ENCODE measurements at regions not wholly inside any gene's neighbourhood (a gene's known extent, or its start where the extent isn't known, plus 50 kb on each side); places are given as distances from the start of the nearest gene placed in this dataset.

DNA sequence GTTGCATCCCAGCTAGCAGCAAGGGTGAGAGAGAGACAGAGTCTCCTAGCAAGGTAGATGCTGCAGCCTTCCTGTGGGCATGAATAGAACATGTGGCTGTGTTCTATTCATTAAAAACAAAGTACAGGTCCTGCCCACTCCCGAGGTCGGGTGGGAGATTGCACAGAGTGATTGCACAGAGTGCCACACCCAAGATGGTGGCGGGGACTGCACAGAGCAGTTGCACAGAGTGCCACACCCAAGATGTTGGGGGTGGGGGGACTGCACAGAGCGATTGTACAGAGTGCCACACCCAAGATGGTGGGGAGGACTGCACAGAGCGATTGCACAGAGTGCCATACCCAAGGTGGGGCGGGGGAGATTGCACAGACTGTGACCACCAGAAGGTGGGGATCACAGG is 410.8 kb upstream of the EEF2KMT start:
- POLR2A ChIA-PET (ENCODE audit: unreplicated experiment), result no interaction called here
- CTCF ChIA-PET, result no interaction called here
- H3K23ac ChIP-seq (ENCODE audit: low read depth, low read length), result no peak overlapping the region
- H3K18ac ChIP-seq (ENCODE audit: low read depth, low read length), result no peak overlapping the region
- H2AK9ac ChIP-seq (replicated peaks; ENCODE audit: low read depth, low read length, poor library complexity), result no peak overlapping the region
- no peaks in the 10 kb centered on the region for H3K9me1 ChIP-seq (ENCODE audit: insufficient read depth, low read length)
- no peak overlapping the region for H2AFZ ChIP-seq (replicated peaks; ENCODE audit: low read length, poor library complexity)
- H2BK15ac ChIP-seq (ENCODE audit: low read depth, low read length), result no peak overlapping the region
- TF ChIP-seq, protein P1, sequence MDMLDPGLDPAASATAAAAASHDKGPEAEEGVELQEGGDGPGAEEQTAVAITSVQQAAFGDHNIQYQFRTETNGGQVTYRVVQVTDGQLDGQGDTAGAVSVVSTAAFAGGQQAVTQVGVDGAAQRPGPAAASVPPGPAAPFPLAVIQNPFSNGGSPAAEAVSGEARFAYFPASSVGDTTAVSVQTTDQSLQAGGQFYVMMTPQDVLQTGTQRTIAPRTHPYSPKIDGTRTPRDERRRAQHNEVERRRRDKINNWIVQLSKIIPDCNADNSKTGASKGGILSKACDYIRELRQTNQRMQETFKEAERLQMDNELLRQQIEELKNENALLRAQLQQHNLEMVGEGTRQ (IDR thresholded peaks at IDR 0.05; ENCODE audit: low read depth, low read length), result no peak
- TF ChIP-seq MAFK (IDR thresholded peaks at IDR 0.05; ENCODE audit: low read depth, low read length) (no peak), CHD1 (IDR thresholded peaks at IDR 0.05; ENCODE audit: low read depth, low read length) (no peak), RCOR1 (IDR thresholded peaks at IDR 0.05; ENCODE audit: insufficient replicate concordance, low read length) (no peak), FOS (IDR thresholded peaks at IDR 0.05; ENCODE audit: low read depth, low read length) (no peak), POLR2A (IDR thresholded peaks at IDR 0.05; ENCODE audit: low read depth, low read length) (no peak), RAD21 (IDR thresholded peaks at IDR 0.05; ENCODE audit: low read length) (no peak), MAZ (IDR thresholded peaks at IDR 0.05; ENCODE audit: borderline replicate concordance, low read depth, low read length) (no peak), CEBPB (IDR thresholded peaks at IDR 0.05; ENCODE audit: low read depth, low read length) (no peak)
- TF ChIP-seq, protein P2, sequence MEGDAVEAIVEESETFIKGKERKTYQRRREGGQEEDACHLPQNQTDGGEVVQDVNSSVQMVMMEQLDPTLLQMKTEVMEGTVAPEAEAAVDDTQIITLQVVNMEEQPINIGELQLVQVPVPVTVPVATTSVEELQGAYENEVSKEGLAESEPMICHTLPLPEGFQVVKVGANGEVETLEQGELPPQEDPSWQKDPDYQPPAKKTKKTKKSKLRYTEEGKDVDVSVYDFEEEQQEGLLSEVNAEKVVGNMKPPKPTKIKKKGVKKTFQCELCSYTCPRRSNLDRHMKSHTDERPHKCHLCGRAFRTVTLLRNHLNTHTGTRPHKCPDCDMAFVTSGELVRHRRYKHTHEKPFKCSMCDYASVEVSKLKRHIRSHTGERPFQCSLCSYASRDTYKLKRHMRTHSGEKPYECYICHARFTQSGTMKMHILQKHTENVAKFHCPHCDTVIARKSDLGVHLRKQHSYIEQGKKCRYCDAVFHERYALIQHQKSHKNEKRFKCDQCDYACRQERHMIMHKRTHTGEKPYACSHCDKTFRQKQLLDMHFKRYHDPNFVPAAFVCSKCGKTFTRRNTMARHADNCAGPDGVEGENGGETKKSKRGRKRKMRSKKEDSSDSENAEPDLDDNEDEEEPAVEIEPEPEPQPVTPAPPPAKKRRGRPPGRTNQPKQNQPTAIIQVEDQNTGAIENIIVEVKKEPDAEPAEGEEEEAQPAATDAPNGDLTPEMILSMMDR (conservative IDR thresholded peaks at IDR 0.05; ENCODE audit: low read depth, low read length), result no peak
- no peak overlapping the region for H4K91ac ChIP-seq (ENCODE audit: insufficient read depth, low read depth, low read length)
- no peak overlapping the region for H4K8ac ChIP-seq (ENCODE audit: low read depth in 2 of 2, low read length in 2 of 2)
- dilution Hi-C loops (cut with HindIII; ENCODE audit: low sequenced_read_pairs, unreplicated experiment), result no loop called here
- H3K27me3 ChIP-seq (ENCODE audit: control insufficient read depth, insufficient read depth, low read length), result no peaks in the 10 kb centered on the region
- no peaks in the 10 kb centered on the region for H3K79me1 ChIP-seq (ENCODE audit: low read depth in 1 of 2, low read length in 2 of 2)
- H3K9me3 ChIP-seq (ENCODE audit: control insufficient read depth, insufficient read depth, low read length), result peaks cover 46% of the 10 kb centered on the region
- no peak overlapping the region for H3K4ac ChIP-seq (ENCODE audit: low read depth, low read length)
- H4K20me1 ChIP-seq (ENCODE audit: insufficient read depth, low read length), result no peaks in the 10 kb centered on the region
- no peak overlapping the region for H3K14ac ChIP-seq (replicated peaks; ENCODE audit: low read depth, low read length)
- intact Hi-C loops (cut with micrococcal nuclease), result no loop called here
- H4K5ac ChIP-seq (ENCODE audit: low read depth, low read length), result no peak overlapping the region
- no peak overlapping the region for H3K9ac ChIP-seq (ENCODE audit: low read depth, low read length)
- no peak overlapping the region for H2AK5ac ChIP-seq (ENCODE audit: low read depth, low read length)
- no peak overlapping the region for H3K56ac ChIP-seq (ENCODE audit: extremely low read depth, insufficient read depth, low read length)
- H2BK5ac ChIP-seq (ENCODE audit: low read depth, low read length, poor library complexity, severe bottlenecking), result no peak overlapping the region
- H3K4me1 ChIP-seq (ENCODE audit: control insufficient read depth, insufficient read depth, low read length), result no peaks in the 10 kb centered on the region
- no peak overlapping the region for H2BK120ac ChIP-seq (ENCODE audit: low read depth, low read length)
- no peak for ATAC-seq (ENCODE audit: low read depth)
- no peak overlapping the region for H2BK20ac ChIP-seq (ENCODE audit: low read depth, low read length)
- H3K4me2 ChIP-seq (ENCODE audit: low read depth, low read length), result no peak overlapping the region
- in situ Hi-C loops (cut with MboI; ENCODE audit: low sequenced_read_pairs), result no loop called here
- 100% methylated on average over 1 of the region's 6 CpGs; no CpG with 5 or more reads in 1 of the 2 experiments for WGBS, 2 experiments (ENCODE audit: extremely low coverage in 2 of 2, insufficient read length in 1 of 2)
- H3K27ac ChIP-seq (ENCODE audit: insufficient read depth, low read length), result no peak overlapping the region
- no peaks in the 10 kb centered on the region for H3K36me3 ChIP-seq (ENCODE audit: control insufficient read depth, insufficient read depth, low read length)
- DNase-seq, result no peak
- no peak overlapping the region for H3K4me3 ChIP-seq (ENCODE audit: insufficient read depth, low read depth, low read length)
- BruUV-seq (replicated peaks), result no TSS peak
